Hepatocyte (in vitro differentiated cells): ENCODE measurements at regions not wholly inside any gene's neighbourhood (a gene's known extent, or its start where the extent isn't known, plus 50 kb on each side); places are given as distances from the start of the nearest gene placed in this dataset.

ENCODE experiments used
- DNase-seq: peaks from one replicate; pipeline ENCODE4 v3.0.0-alpha.2; 2016; ENCODE audit warnings: low spot score
- H2AFZ ChIP-seq: fragments of 200-600 bp; sonication (generic); 2 replicates; pipeline ENCODE4 v1.6.0; 2016; ENCODE audit warnings: antibody characterized with exemption, mild to moderate bottlenecking
- H3K27ac ChIP-seq: fragments of 200-600 bp; sonication (generic); 2 replicates; pipeline ENCODE4 v1.5.1; 2016; ENCODE audit warnings: mild to moderate bottlenecking
- H3K27me3 ChIP-seq: fragments of 200-600 bp; sonication (generic); 2 replicates; pipeline ENCODE4 v1.6.1; 2016
- H3K36me3 ChIP-seq: fragments of 200-600 bp; sonication (generic); replicated peaks from 2 replicates; pipeline ENCODE4 v1.5.1; 2016; ENCODE audit warnings: low read depth; ENCODE audit not compliant: insufficient read depth
- H3K4me1 ChIP-seq: fragments of 200-600 bp; sonication (generic); 2 replicates; pipeline ENCODE4 v1.5.1; 2016; ENCODE audit warnings: mild to moderate bottlenecking, moderate library complexity; ENCODE audit not compliant: insufficient read depth
- H3K4me2 ChIP-seq: fragments of 200-600 bp; sonication (generic); 2 replicates; pipeline ENCODE4 v1.6.0; 2016
- H3K4me3 ChIP-seq: fragments of 200-600 bp; sonication (generic); 2 replicates; pipeline ENCODE4 v1.5.1; 2016; ENCODE audit warnings: mild to moderate bottlenecking
- H3K79me2 ChIP-seq: fragments of 200-600 bp; sonication (generic); 2 replicates; pipeline ENCODE4 v1.6.0; 2017; ENCODE audit warnings: mild to moderate bottlenecking
- H3K9me2 ChIP-seq: fragments of 200-600 bp; sonication (generic); replicated peaks from 2 replicates; pipeline ENCODE4 v1.6.0; 2017; ENCODE audit warnings: mild to moderate bottlenecking; ENCODE audit not compliant: insufficient read depth
- H3K9me3 ChIP-seq: fragments of 200-600 bp; sonication (generic); 2 replicates; pipeline ENCODE4 v1.5.1; 2016; ENCODE audit warnings: low read depth, mild to moderate bottlenecking
- H4K20me1 ChIP-seq: fragments of 200-600 bp; sonication (generic); 2 replicates; pipeline ENCODE4 v1.6.0; 2016; ENCODE audit warnings: mild to moderate bottlenecking; ENCODE audit not compliant: insufficient read depth, poor library complexity, severe bottlenecking
- CTCF ChIP-seq: fragments of 200-600 bp; sonication (generic); IDR thresholded peaks from 2 replicates; pipeline ENCODE4 v1.5.1; 2016; ENCODE audit warnings: antibody characterized with exemption, mild to moderate bottlenecking; ENCODE audit not compliant: poor library complexity
- EZH2 ChIP-seq: fragments of 200-600 bp; sonication (generic); IDR thresholded peaks from 2 replicates; pipeline ENCODE4 v1.6.1; 2016; ENCODE audit warnings: antibody characterized with exemption, mild to moderate bottlenecking, borderline replicate concordance
- EZH2phosphoT487 ChIP-seq: fragments of 200-600 bp; sonication (generic); IDR thresholded peaks from one replicate; pipeline ENCODE4 v1.6.1; 2018; ENCODE audit warnings: antibody characterized with exemption, mild to moderate bottlenecking, low read depth, moderate library complexity; ENCODE audit not compliant: unreplicated experiment, severe bottlenecking
- WGBS: methylation state at CpG from one replicate; pipeline ENCODE4 v1.1.6; 2016; ENCODE audit warnings: low lambda C conversion rate; ENCODE audit errors: missing lambda C conversion rate; 5-methylcytosine and 5-hydroxymethylcytosine counted together

GRCh38 chr1:181213056-181213455, 124.6 kb downstream of the IER5 start:
- TF ChIP-seq CTCF (no peak), EZH2phosphoT487 (no peak), EZH2 (no peak)
- H3K27me3 ChIP-seq: no peaks in the 10 kb centered on the region
- H3K9me3 ChIP-seq: no peaks in the 10 kb centered on the region
- no peak overlapping the region for H2AFZ ChIP-seq
- no peaks in the 10 kb centered on the region for H3K36me3 ChIP-seq
- no peaks in the 10 kb centered on the region for H4K20me1 ChIP-seq
- H3K9me2 ChIP-seq: no peaks in the 10 kb centered on the region
- H3K4me2 ChIP-seq: no peak overlapping the region
- H3K79me2 ChIP-seq: no peaks in the 10 kb centered on the region
- H3K4me3 ChIP-seq: no peak overlapping the region
- WGBS: 79% methylated on average over 3 of the region's 3 CpGs
- no peak overlapping the region for H3K27ac ChIP-seq
- DNase-seq: no peak
- no peaks in the 10 kb centered on the region for H3K4me1 ChIP-seq

- no peaks in the 10 kb centered on the region for H3K79me2 ChIP-seq
- H4K20me1 ChIP-seq: no peaks in the 10 kb centered on the region
- no peaks in the 10 kb centered on the region for H3K27me3 ChIP-seq
- no peak for TF ChIP-seq EZH2phosphoT487
- no peaks in the 10 kb centered on the region for H3K36me3 ChIP-seq
- no peak overlapping the region for H3K4me3 ChIP-seq
- H3K9me3 ChIP-seq: no peaks in the 10 kb centered on the region
- H3K4me2 ChIP-seq: no peak overlapping the region
- no peak overlapping the region for H3K27ac ChIP-seq
- H2AFZ ChIP-seq: no peak overlapping the region
- WGBS: 9% methylated on average over 3 of the region's 3 CpGs
- H3K4me1 ChIP-seq: no peaks in the 10 kb centered on the region
- H3K9me2 ChIP-seq: no peaks in the 10 kb centered on the region
- DNase-seq: no peak
These were observed 128.1 kb downstream of the IER5 start for GRCh38 chr1:181216591-181216994.

- DNase-seq: no peak
- Histone ChIP-seq H3K9me2 (no peaks in the 10 kb centered on the region), H3K9me3 (no peaks in the 10 kb centered on the region), H3K4me2 (no peak overlapping the region), H4K20me1 (no peaks in the 10 kb centered on the region), H2AFZ (no peak overlapping the region), H3K27me3 (no peaks in the 10 kb centered on the region), H3K79me2 (no peaks in the 10 kb centered on the region), H3K4me3 (no peak overlapping the region), H3K4me1 (no peaks in the 10 kb centered on the region), H3K27ac (no peak overlapping the region), H3K36me3 (no peaks in the 10 kb centered on the region)
- 69% methylated on average over 4 of the region's 4 CpGs for WGBS
- TF ChIP-seq EZH2phosphoT487 (no peak), CTCF (no peak), EZH2 (no peak)
These were observed 131.4 kb downstream of the IER5 start for GRCh38 chr1:181219938-181220337.

- Histone ChIP-seq H3K4me1 (no peaks in the 10 kb centered on the region), H4K20me1 (no peaks in the 10 kb centered on the region), H3K27ac (no peak overlapping the region), H2AFZ (no peak overlapping the region), H3K79me2 (no peaks in the 10 kb centered on the region), H3K36me3 (no peaks in the 10 kb centered on the region), H3K27me3 (no peaks in the 10 kb centered on the region), H3K4me3 (no peak overlapping the region), H3K4me2 (no peak overlapping the region), H3K9me2 (no peaks in the 10 kb centered on the region), H3K9me3 (no peaks in the 10 kb centered on the region)
- WGBS: 64% methylated on average over 5 of the region's 5 CpGs
- TF ChIP-seq EZH2 (no peak), EZH2phosphoT487 (no peak), CTCF (no peak)
- no peak for DNase-seq
These were observed 132.6 kb downstream of the IER5 start for GRCh38 chr1:181221078-181221477.
